ENCODE measurements at regions not wholly inside any gene's neighbourhood (a gene's known extent, or its start where the extent isn't known, plus 50 kb on each side); places are given as distances from the start of the nearest gene placed in this dataset.

DNA sequence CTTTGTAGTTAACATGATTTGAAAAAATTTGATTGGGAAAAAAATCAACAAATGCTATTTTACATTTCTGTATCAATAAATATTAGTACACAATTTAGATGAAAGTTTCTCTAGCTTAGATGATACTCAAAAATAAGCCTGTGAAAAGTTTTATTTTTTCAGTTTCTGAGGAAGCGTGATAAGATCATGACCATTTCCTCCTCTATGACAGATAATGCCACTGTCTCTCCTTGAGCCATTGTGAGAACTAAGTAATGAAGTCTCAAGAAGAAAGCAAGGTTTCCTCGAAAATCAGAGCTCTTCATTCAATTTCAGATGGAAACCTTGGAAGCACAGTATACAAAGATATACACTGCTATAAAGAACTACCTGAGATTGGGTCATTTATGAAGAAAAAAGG is 395.0 kb downstream of the HDGFL1 start:
- no peak overlapping the region for H3K4me2 ChIP-seq (ENCODE audit: low read depth, low read length)
- H3K27ac ChIP-seq (ENCODE audit: extremely low read length, insufficient read depth, low read length): no peak overlapping the region
- H3K79me2 ChIP-seq (ENCODE audit: insufficient read depth, low read length): no peaks in the 10 kb centered on the region
- TF ChIP-seq RELA (CRISPR knock-in tag; IDR thresholded peaks at IDR 0.05): no peak
- POLR2A ChIA-PET: no interaction called here
- no peaks in the 10 kb centered on the region for H3K36me3 ChIP-seq (replicated peaks in 1 of 2; ENCODE audit: control insufficient read depth in 1 of 2, insufficient read depth in 2 of 2, low read length in 2 of 2)
- no peak overlapping the region for H3K4me3 ChIP-seq (replicated peaks in 1 of 3; ENCODE audit: insufficient read depth in 1 of 3, low read depth in 2 of 3, low read length in 3 of 3)
- FAIRE-seq (no peak), DNase-seq (ENCODE audit: low spot score) (no peak), ATAC-seq (no peak)
- H3K27me3 ChIP-seq (ENCODE audit: control insufficient read depth in 1 of 2, insufficient read depth in 2 of 2, low read length in 2 of 2): no peaks in the 10 kb centered on the region
- BruUV-seq (replicated peaks): no TSS peak
- H2AFZ ChIP-seq (ENCODE audit: low read length): no peak overlapping the region
- in situ Hi-C loops (cut with HindIII; ENCODE audit: extremely low pct_ligation_motif_present, low pct_unique_long_range_greater_than_20kb): no loop called here
- WGBS (ENCODE audit: low lambda C conversion rate): 15% methylated on average over 2 of the region's 2 CpGs
- intact Hi-C loops (cut with micrococcal nuclease; ENCODE audit: unreplicated experiment): no loop called here
- CTCF ChIA-PET (ENCODE audit: low intra/inter-chr PET ratio, low total read pairs): no interaction called here
- no peaks in the 10 kb centered on the region for H4K20me1 ChIP-seq (ENCODE audit: insufficient read depth, low read length)
- no peaks in the 10 kb centered on the region for H3K4me1 ChIP-seq (ENCODE audit: insufficient read depth, low read length)
- no peak overlapping the region for H3K9ac ChIP-seq (ENCODE audit: insufficient read depth, low read depth, low read length)
- H3K9me3 ChIP-seq (ENCODE audit: low read length): peaks cover 93% of the 10 kb centered on the region

DNA sequence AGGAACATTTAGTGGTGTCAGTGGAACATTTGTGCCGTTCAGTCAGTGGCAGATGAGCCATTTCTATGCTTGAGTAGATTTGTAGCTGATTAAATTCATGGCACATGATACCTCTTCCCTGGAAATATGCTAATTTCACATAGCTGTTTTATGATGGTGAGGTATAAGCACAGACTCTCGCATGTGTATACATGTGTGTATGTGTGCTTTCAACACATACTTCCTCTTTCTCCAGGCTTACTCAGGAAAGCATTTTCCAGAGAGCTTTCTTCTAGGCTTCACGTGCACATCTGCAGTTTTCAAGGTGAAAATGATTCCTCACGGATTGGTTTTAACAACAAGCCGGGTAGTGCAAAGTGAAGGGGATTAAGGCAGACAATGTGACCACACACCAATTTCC is 396.5 kb downstream of the HDGFL1 start:
- 16% methylated on average over 5 of the region's 5 CpGs for WGBS (ENCODE audit: low lambda C conversion rate)
- Histone ChIP-seq H3K79me2 (ENCODE audit: insufficient read depth, low read length) (no peaks in the 10 kb centered on the region), H4K20me1 (ENCODE audit: insufficient read depth, low read length) (no peaks in the 10 kb centered on the region), H3K9ac (ENCODE audit: insufficient read depth, low read depth, low read length) (no peak overlapping the region), H3K9me3 (ENCODE audit: low read length) (peaks cover 95% of the 10 kb centered on the region), H3K4me2 (ENCODE audit: low read depth, low read length) (no peak overlapping the region), H3K4me1 (ENCODE audit: insufficient read depth, low read length) (no peaks in the 10 kb centered on the region), H3K27me3 (ENCODE audit: control insufficient read depth in 1 of 2, insufficient read depth in 2 of 2, low read length in 2 of 2) (no peaks in the 10 kb centered on the region), H2AFZ (ENCODE audit: low read length) (no peak overlapping the region), H3K4me3 (replicated peaks in 1 of 3; ENCODE audit: insufficient read depth in 1 of 3, low read depth in 2 of 3, low read length in 3 of 3) (no peak overlapping the region), H3K36me3 (replicated peaks in 1 of 2; ENCODE audit: control insufficient read depth in 1 of 2, insufficient read depth in 2 of 2, low read length in 2 of 2) (no peaks in the 10 kb centered on the region), H3K27ac (ENCODE audit: extremely low read length, insufficient read depth, low read length) (no peak overlapping the region)
- POLR2A ChIA-PET: no interaction called here
- ATAC-seq (no peak), FAIRE-seq (no peak), DNase-seq (ENCODE audit: low spot score) (no peak)
- CTCF ChIA-PET (ENCODE audit: low intra/inter-chr PET ratio, low total read pairs): no interaction called here
- in situ Hi-C loops (cut with HindIII; ENCODE audit: extremely low pct_ligation_motif_present, low pct_unique_long_range_greater_than_20kb) (no loop called here), intact Hi-C loops (cut with micrococcal nuclease; ENCODE audit: unreplicated experiment) (no loop called here)
- no TSS peak for BruUV-seq (replicated peaks)
- TF ChIP-seq SMARCE1 (IDR thresholded peaks at IDR 0.05; ENCODE audit: borderline replicate concordance): no peak
- TF ChIP-seq DPF2 (CRISPR knock-in tag; IDR thresholded peaks at IDR 0.05; ENCODE audit: borderline replicate concordance, low read depth): no peak
- no peak for TF ChIP-seq ZNF143 (CRISPR knock-in tag; IDR thresholded peaks at IDR 0.05)
- TF ChIP-seq NRL (CRISPR knock-in tag; IDR thresholded peaks at IDR 0.05; ENCODE audit: borderline replicate concordance): no peak
- TF ChIP-seq MZF1 (CRISPR knock-in tag; IDR thresholded peaks at IDR 0.05; ENCODE audit: borderline replicate concordance): no peak
- no peak for TF ChIP-seq ZSCAN25 (CRISPR knock-in tag; IDR thresholded peaks at IDR 0.05)
- TF ChIP-seq MED13 (CRISPR knock-in tag; IDR thresholded peaks at IDR 0.05): no peak
- TF ChIP-seq DNMT3B (CRISPR knock-in tag; conservative IDR thresholded peaks at IDR 0.05): no peak
- TF ChIP-seq TSC22D2 (CRISPR knock-in tag; IDR thresholded peaks at IDR 0.05; ENCODE audit: borderline replicate concordance): no peak
- TF ChIP-seq DMAP1 (CRISPR knock-in tag; IDR thresholded peaks at IDR 0.05): no peak
- no peak for TF ChIP-seq RBM22 (optimal IDR thresholded peaks at IDR 0.05; ENCODE audit: low read length)
- no peak for TF ChIP-seq NFE2 (CRISPR knock-in tag; IDR thresholded peaks at IDR 0.05)
- TF ChIP-seq KLF12 (CRISPR knock-in tag; IDR thresholded peaks at IDR 0.05; ENCODE audit: borderline replicate concordance): no peak
- no peak for TF ChIP-seq CHD2 (IDR thresholded peaks at IDR 0.05; ENCODE audit: low read depth, low read length)

Data from HepG2 (cell line).